Stimulated activated naive CD4-positive, alpha-beta T cell (primary cell): ENCODE measurements at regions not wholly inside any gene's neighbourhood (a gene's known extent, or its start where the extent isn't known, plus 50 kb on each side); places are given as distances from the start of the nearest gene placed in this dataset.
"Not testable (repeated sequence)": the region's sequence is repeated elsewhere in the genome, so short reads cannot be mapped to it uniquely, and the experiment has no call there.

Experiments
- DNase-seq, 6 experiments: peaks; one replicate each; lab custom pipeline; 2025; lab: John Stamatoyannopoulos, UW

GRCh38 chr7:149604521-149604920 lies 106.9 kb upstream of the ZNF746 start:
- no peak for DNase-seq

GRCh38 chr7:149600669-149601330 lies 103.2 kb upstream of the ZNF746 start:
- DNase-seq = peak in 3 of 6 experiments; percentile 18 to 51 (median 34)

GRCh38 chr7:149599636-149600206 lies 102.1 kb upstream of the ZNF746 start:
- peak in 3 of 6 experiments; percentile 27 to 31 (median 29) for DNase-seq

- DNase-seq = peak in 1 of 6 experiments; percentile 8
Observed at GRCh38 chr7:149598721-149599308, 101.2 kb upstream of the ZNF746 start.

- not testable (repeated sequence) for DNase-seq
Observed at GRCh38 chr7:149597789-149598188, 100.2 kb upstream of the ZNF746 start.

- DNase-seq = no peak
Observed at GRCh38 chr7:149595541-149595940, 97.9 kb upstream of the ZNF746 start.

- no peak for DNase-seq
Observed at GRCh38 chr7:149595078-149595477, 97.5 kb upstream of the ZNF746 start.

- no peak for DNase-seq
Observed at GRCh38 chr7:149588930-149589329, 91.3 kb upstream of the ZNF746 start.

GRCh38 chr7:149586646-149587645 lies 89.3 kb upstream of the ZNF746 start:
- no peak for DNase-seq

- DNase-seq = no peak
Observed at GRCh38 chr7:149584530-149584929, 86.9 kb upstream of the ZNF746 start.

- no peak for DNase-seq
Observed at GRCh38 chr7:149584009-149584408, 86.4 kb upstream of the ZNF746 start.

- no peak for DNase-seq
Observed at GRCh38 chr7:149580328-149580727, 82.7 kb upstream of the ZNF746 start.

- DNase-seq = not testable (repeated sequence)
Observed at GRCh38 chr7:149579365-149579764, 81.8 kb upstream of the ZNF746 start.

GRCh38 chr7:149574428-149574827 lies 76.8 kb upstream of the ZNF746 start:
- not testable (repeated sequence) for DNase-seq

GRCh38 chr7:149573519-149573918 lies 75.9 kb upstream of the ZNF746 start:
- no peak for DNase-seq

GRCh38 chr7:149572920-149573319 lies 75.3 kb upstream of the ZNF746 start:
- not testable (repeated sequence) for DNase-seq

- DNase-seq = no peak
Observed at GRCh38 chr7:149570784-149571183, 73.2 kb upstream of the ZNF746 start.

- no peak for DNase-seq
Observed at GRCh38 chr7:149569726-149570422, 72.3 kb upstream of the ZNF746 start.

GRCh38 chr7:149569025-149569725 lies 71.6 kb upstream of the ZNF746 start:
- no peak for DNase-seq

GRCh38 chr7:149568218-149568617 lies 70.6 kb upstream of the ZNF746 start:
- no peak for DNase-seq

GRCh38 chr7:149566103-149566502 lies 68.5 kb upstream of the ZNF746 start:
- DNase-seq = no peak
